MM.1S (cell line): ENCODE measurements at regions not wholly inside any gene's neighbourhood (a gene's known extent, or its start where the extent isn't known, plus 50 kb on each side); places are given as distances from the start of the nearest gene placed in this dataset.

Experiments
- CTCF ChIP-seq: fragments of 300-600 bp; sonication (generic); IDR thresholded peaks from 2 replicates; pipeline ENCODE4 v1.5.1; 2016; ENCODE audit warnings: antibody characterized with exemption, low read length, mixed read lengths
- EZH2 ChIP-seq: fragments of 300-600 bp; sonication (generic); optimal IDR thresholded peaks from 2 replicates; pipeline ENCODE3; 2017; ENCODE audit warnings: low read depth, mild to moderate bottlenecking, antibody characterized with exemption, low read length, mixed read lengths
- EZH2phosphoT487 ChIP-seq: fragments of 300-600 bp; sonication (generic); IDR thresholded peaks from 2 replicates; pipeline ENCODE4 v1.6.1; 2018; ENCODE audit warnings: antibody characterized with exemption, low read length

- TF ChIP-seq EZH2 = no peak
- TF ChIP-seq CTCF = no peak
- TF ChIP-seq EZH2phosphoT487 = no peak
Observed at GRCh38 chr12:71038960-71039359, 118.4 kb upstream of the PTPRR start.
